H9 (cell line): ENCODE measurements at regions not wholly inside any gene's neighbourhood (a gene's known extent, or its start where the extent isn't known, plus 50 kb on each side); places are given as distances from the start of the nearest gene placed in this dataset.

Experiments used
- DNase-seq: peaks from one replicate; pipeline ENCODE4 v3.0.0-alpha.2; 2017
- H2AFZ ChIP-seq: one replicate; pipeline ENCODE4 v1.6.1; 2013; ENCODE audit warnings: mild to moderate bottlenecking, low read length, control low read depth, moderate library complexity
- H2AK5ac ChIP-seq: 2 replicates; pipeline ENCODE4 v1.6.1; 2013; ENCODE audit warnings: low read length, control low read depth, mixed read lengths; ENCODE audit not compliant: insufficient read length
- H2BK120ac ChIP-seq: one replicate; pipeline ENCODE4 v1.6.1; 2013; ENCODE audit warnings: low read depth, mild to moderate bottlenecking, low read length, control low read depth, inconsistent platforms; ENCODE audit not compliant: poor library complexity, severe bottlenecking
- H2BK12ac ChIP-seq: 2 replicates; pipeline ENCODE4 v1.6.1; 2013; ENCODE audit warnings: low read length, control low read depth, mixed read lengths, low read depth; ENCODE audit not compliant: insufficient read length
- H2BK15ac ChIP-seq: 2 replicates; pipeline ENCODE4 v1.6.1; 2013; ENCODE audit warnings: low read depth, low read length, control low read depth
- H2BK20ac ChIP-seq: one replicate; pipeline ENCODE4 v1.6.1; 2013; ENCODE audit warnings: low read depth, mild to moderate bottlenecking, low read length, control low read depth, inconsistent platforms; ENCODE audit not compliant: poor library complexity, severe bottlenecking
- H2BK5ac ChIP-seq: 2 replicates; pipeline ENCODE4 v1.6.1; 2013; ENCODE audit warnings: low read length, control low read depth, mixed read lengths; ENCODE audit not compliant: insufficient read length
- H3K14ac ChIP-seq: 2 replicates; pipeline ENCODE4 v1.6.1; 2013; ENCODE audit warnings: low read length, control low read depth; ENCODE audit not compliant: insufficient read depth
- H3K18ac ChIP-seq: 2 replicates; pipeline ENCODE4 v1.6.1; 2013; ENCODE audit warnings: low read depth, mild to moderate bottlenecking, mixed read lengths, low read length, control low read depth; ENCODE audit not compliant: insufficient read length
- H3K23ac ChIP-seq: 2 replicates; pipeline ENCODE4 v1.6.1; 2013; ENCODE audit warnings: low read length, control low read depth, mixed read lengths, low read depth; ENCODE audit not compliant: insufficient read length
- H3K23me2 ChIP-seq: 2 replicates; pipeline ENCODE4 v1.6.1; 2013; ENCODE audit warnings: low read depth, mild to moderate bottlenecking, mixed read lengths, low read length, control low read depth; ENCODE audit not compliant: insufficient read length, poor library complexity, severe bottlenecking
- H3K27ac ChIP-seq: 2 replicates; pipeline ENCODE4 v1.5.1; 2013; ENCODE audit warnings: low read length, control low read depth, mixed read lengths, low read depth; ENCODE audit not compliant: insufficient read length
- H3K27me3 ChIP-seq: 2 replicates; pipeline ENCODE4 v1.6.1; 2013; ENCODE audit warnings: low read length, control low read depth, inconsistent platforms; ENCODE audit not compliant: insufficient read depth
- H3K4ac ChIP-seq: 2 replicates; pipeline ENCODE4 v1.6.1; 2013; ENCODE audit warnings: low read depth, mild to moderate bottlenecking, control low read depth, inconsistent platforms, low read length, moderate library complexity
- H3K4me1 ChIP-seq: 2 replicates; pipeline ENCODE4 v1.6.1; 2013; ENCODE audit warnings: low read length, control low read depth, inconsistent platforms; ENCODE audit not compliant: insufficient read depth
- H3K4me2 ChIP-seq: 2 replicates; pipeline ENCODE4 v1.6.1; 2013; ENCODE audit warnings: low read length, control low read depth, mixed read lengths; ENCODE audit not compliant: insufficient read length, insufficient read depth
- H3K56ac ChIP-seq: 2 replicates; pipeline ENCODE4 v1.6.1; 2013; ENCODE audit warnings: low read depth, mild to moderate bottlenecking, mixed read lengths, low read length, control low read depth; ENCODE audit not compliant: insufficient read length
- H3K79me1 ChIP-seq: 2 replicates; pipeline ENCODE4 v1.6.1; 2013; ENCODE audit warnings: low read depth, mild to moderate bottlenecking, moderate library complexity, low read length, control low read depth, inconsistent platforms; ENCODE audit not compliant: insufficient read depth, poor library complexity, severe bottlenecking
- H3K79me2 ChIP-seq: 2 replicates; pipeline ENCODE4 v1.6.1; 2013; ENCODE audit warnings: low read length, control low read depth, inconsistent platforms; ENCODE audit not compliant: insufficient read depth
- H3K9ac ChIP-seq: 2 replicates; pipeline ENCODE4 v1.6.1; 2013; ENCODE audit warnings: low read length, control low read depth, mixed read lengths; ENCODE audit not compliant: insufficient read length; ENCODE audit errors: extremely low read depth
- H3K9me3 ChIP-seq: one replicate; pipeline ENCODE4 v1.6.1; 2013; ENCODE audit warnings: low read depth, low read length, inconsistent platforms; ENCODE audit not compliant: control insufficient read depth
- H3T11ph ChIP-seq: one replicate; pipeline ENCODE4 v1.6.1; 2013; ENCODE audit warnings: mild to moderate bottlenecking, low read length, control low read depth, inconsistent platforms
- H4K20me1 ChIP-seq: one replicate; pipeline ENCODE4 v1.6.1; 2013; ENCODE audit not compliant: control insufficient read depth, insufficient read length, insufficient read depth
- H4K5ac ChIP-seq: 2 replicates; pipeline ENCODE4 v1.6.1; 2013; ENCODE audit warnings: low read depth, mild to moderate bottlenecking, mixed read lengths, low read length, control low read depth; ENCODE audit not compliant: insufficient read length
- H4K8ac ChIP-seq: replicated peaks from 2 replicates; pipeline ENCODE4 v1.6.1; 2013; ENCODE audit warnings: low read length, control low read depth, mixed read lengths, low read depth; ENCODE audit not compliant: insufficient read length
- H4K91ac ChIP-seq: 2 replicates; pipeline ENCODE4 v1.6.1; 2013; ENCODE audit warnings: low read depth, mild to moderate bottlenecking, moderate library complexity, mixed read lengths, low read length, control low read depth; ENCODE audit not compliant: insufficient read length
- H3K27ac Mint-ChIP-seq, 3 experiments: 2 replicates in 2 of 3; 3 replicates in 1 of 3; pipeline ENCODE4 v1.8.0; 2020 to 2021; ENCODE audit warnings: mixed read lengths in 3 of 3, mild to moderate bottlenecking in 1 of 3, moderate library complexity in 1 of 3
- H3K27me3 Mint-ChIP-seq: 2 replicates; pipeline ENCODE4 v1.8.0; 2021; ENCODE audit warnings: low read depth, mild to moderate bottlenecking, moderate library complexity, mixed read lengths
- H3K36me3 Mint-ChIP-seq, 3 experiments: 2 replicates in 2 of 3; 3 replicates in 1 of 3; pipeline ENCODE4 v1.8.0; 2020 to 2021; ENCODE audit warnings: low read depth in 3 of 3, mixed read lengths in 3 of 3; ENCODE audit not compliant: insufficient read depth in 1 of 3
- H3K4me1 Mint-ChIP-seq, 2 experiments: 2 replicates each; pipeline ENCODE4 v1.8.0; 2020; ENCODE audit warnings: mixed read lengths in 2 of 2
- H3K4me3 Mint-ChIP-seq, 2 experiments: 2 replicates in 1 of 2; 3 replicates in 1 of 2; pipeline ENCODE4 v1.8.0; 2020 to 2021; ENCODE audit warnings: mild to moderate bottlenecking in 2 of 2, mixed read lengths in 2 of 2, moderate library complexity in 1 of 2
- H3K9me3 Mint-ChIP-seq, 2 experiments: 2 replicates in 1 of 2; 3 replicates in 1 of 2; pipeline ENCODE4 v1.8.0; 2020; ENCODE audit warnings: mild to moderate bottlenecking in 2 of 2, mixed read lengths in 2 of 2, moderate library complexity in 1 of 2
- WGBS: extraction: QIAGEN DNeasy Blood & Tissue Kit; methylation state at CpG from one replicate; pipeline ENCODE4 v1.1.7; 2013; ENCODE audit warnings: missing lambda C conversion rate, low lambda C conversion rate, mixed read lengths; ENCODE audit not compliant: insufficient read length; ENCODE audit errors: extremely low coverage; 5-methylcytosine and 5-hydroxymethylcytosine counted together
- TF ChIP-seq, protein P1 (sequence below): fragments of 200-600 bp; sonication (generic); conservative IDR thresholded peaks from 3 replicates; pipeline ENCODE4 v1.8.0; 2021; ENCODE audit warnings: antibody characterized with exemption, mild to moderate bottlenecking

DNA sequence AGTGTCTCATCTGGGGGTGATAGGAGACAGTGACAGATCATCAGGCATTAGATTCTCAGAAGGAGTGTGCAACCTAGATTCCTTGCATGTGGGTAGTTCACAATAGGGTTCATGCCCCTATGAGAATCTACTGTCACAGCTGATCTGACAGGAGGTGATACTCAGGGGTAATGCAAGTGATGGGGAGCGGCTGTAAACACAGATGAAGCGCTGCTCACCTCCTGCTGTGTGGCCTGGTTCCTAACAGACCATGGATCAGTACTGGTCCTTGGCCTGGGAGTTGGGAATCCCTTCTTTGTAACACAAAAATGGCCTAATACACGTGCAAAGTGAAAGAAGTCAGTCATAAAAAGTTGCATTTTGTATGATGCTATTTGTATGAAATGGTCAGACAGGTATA lies 107.6 kb upstream of the TUBA3C start:
- Histone ChIP-seq H3K9me3 (peaks cover 80% of the 10 kb centered on the region), H4K91ac (no peak overlapping the region), H2BK5ac (no peak overlapping the region), H3K4me1 (no peaks in the 10 kb centered on the region), H3K27me3 (no peaks in the 10 kb centered on the region), H3K23me2 (no peaks in the 10 kb centered on the region), H3K9ac (no peak overlapping the region), H2BK120ac (no peak overlapping the region), H4K8ac (no peak overlapping the region), H3K4me2 (no peak overlapping the region), H3K4ac (no peak overlapping the region), H3K23ac (no peak overlapping the region), H2BK12ac (no peak overlapping the region), H2AK5ac (no peak overlapping the region), H3K18ac (no peak overlapping the region), H2BK20ac (no peak overlapping the region), H2AFZ (no peak overlapping the region), H3T11ph (no peak overlapping the region), H3K56ac (no peak overlapping the region), H4K5ac (no peak overlapping the region), H2BK15ac (no peak overlapping the region), H3K14ac (no peak overlapping the region), H4K20me1 (no peaks in the 10 kb centered on the region), H3K79me1 (no peaks in the 10 kb centered on the region), H3K27ac (no peak overlapping the region), H3K79me2 (no peaks in the 10 kb centered on the region)
- TF ChIP-seq, protein P1, sequence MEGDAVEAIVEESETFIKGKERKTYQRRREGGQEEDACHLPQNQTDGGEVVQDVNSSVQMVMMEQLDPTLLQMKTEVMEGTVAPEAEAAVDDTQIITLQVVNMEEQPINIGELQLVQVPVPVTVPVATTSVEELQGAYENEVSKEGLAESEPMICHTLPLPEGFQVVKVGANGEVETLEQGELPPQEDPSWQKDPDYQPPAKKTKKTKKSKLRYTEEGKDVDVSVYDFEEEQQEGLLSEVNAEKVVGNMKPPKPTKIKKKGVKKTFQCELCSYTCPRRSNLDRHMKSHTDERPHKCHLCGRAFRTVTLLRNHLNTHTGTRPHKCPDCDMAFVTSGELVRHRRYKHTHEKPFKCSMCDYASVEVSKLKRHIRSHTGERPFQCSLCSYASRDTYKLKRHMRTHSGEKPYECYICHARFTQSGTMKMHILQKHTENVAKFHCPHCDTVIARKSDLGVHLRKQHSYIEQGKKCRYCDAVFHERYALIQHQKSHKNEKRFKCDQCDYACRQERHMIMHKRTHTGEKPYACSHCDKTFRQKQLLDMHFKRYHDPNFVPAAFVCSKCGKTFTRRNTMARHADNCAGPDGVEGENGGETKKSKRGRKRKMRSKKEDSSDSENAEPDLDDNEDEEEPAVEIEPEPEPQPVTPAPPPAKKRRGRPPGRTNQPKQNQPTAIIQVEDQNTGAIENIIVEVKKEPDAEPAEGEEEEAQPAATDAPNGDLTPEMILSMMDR: no peak
- Mint-ChIP-seq H3K27me3 (peaks cover 3% of the 10 kb centered on the region), H3K36me3 (peaks cover 4 to 46% (median 6%) of the 10 kb centered on the region in 3 experiments; a peak in 6 of 7 replicates), H3K9me3 (peaks cover 89 to 91% of the 10 kb centered on the region in 2 experiments), H3K27ac (no peak overlapping the region), H3K4me3 (no peak overlapping the region), H3K4me1 (no peaks in the 10 kb centered on the region)
- no peak for DNase-seq
- WGBS: no CpG with 5 or more reads among the region's 3 CpGs
